OCI-LY1 (cell line): ENCODE measurements at regions not wholly inside any gene's neighbourhood (a gene's known extent, or its start where the extent isn't known, plus 50 kb on each side); places are given as distances from the start of the nearest gene placed in this dataset.
A peak's percentile ranks its signal among the peaks of the same experiment; 100 is the strongest.

Source experiments
- H2AFZ ChIP-seq: fragments of 200-600 bp; sonication (generic), shearing (Covaris generic); 2 replicates; pipeline ENCODE4 v1.6.0; 2014; ENCODE audit warnings: antibody characterized with exemption, mild to moderate bottlenecking, low read length
- H3F3A ChIP-seq: fragments of 200-600 bp; sonication (generic), shearing (Covaris generic); 2 replicates; pipeline ENCODE4 v1.6.0; 2014; ENCODE audit warnings: mild to moderate bottlenecking, antibody characterized with exemption, low read length, moderate library complexity; ENCODE audit not compliant: insufficient read depth
- H3K27ac ChIP-seq: fragments of 200-600 bp; sonication (generic); 2 replicates; pipeline ENCODE4 v1.5.1; 2014; ENCODE audit warnings: low read length, mixed run types, mild to moderate bottlenecking, low read depth; ENCODE audit not compliant: poor library complexity, severe bottlenecking
- H3K27me3 ChIP-seq: fragments of 200-600 bp; sonication (generic); 2 replicates; pipeline ENCODE4 v1.6.0; 2014; ENCODE audit warnings: antibody characterized with exemption, mild to moderate bottlenecking, low read length, moderate library complexity; ENCODE audit not compliant: insufficient read depth
- H3K36me3 ChIP-seq: fragments of 200-600 bp; sonication (generic); 2 replicates; pipeline ENCODE4 v1.6.1; 2014; ENCODE audit warnings: mild to moderate bottlenecking, antibody characterized with exemption, low read length, moderate library complexity, mixed read lengths; ENCODE audit not compliant: insufficient read depth
- H3K4me1 ChIP-seq: fragments of 200-600 bp; sonication (generic); 2 replicates; pipeline ENCODE4 v1.5.1; 2014; ENCODE audit warnings: mild to moderate bottlenecking, low read length, moderate library complexity; ENCODE audit not compliant: insufficient read depth, severe bottlenecking
- H3K4me2 ChIP-seq: fragments of 200-600 bp; sonication (generic), shearing (Covaris generic); 2 replicates; pipeline ENCODE4 v1.6.1; 2014; ENCODE audit warnings: low read length
- H3K4me3 ChIP-seq: fragments of 200-600 bp; sonication (generic); 2 replicates; pipeline ENCODE4 v1.5.1; 2014; ENCODE audit warnings: low read length, low read depth, mild to moderate bottlenecking, mixed read lengths; ENCODE audit not compliant: poor library complexity, severe bottlenecking
- H3K79me2 ChIP-seq: fragments of 200-600 bp; shearing (Covaris generic); 2 replicates; pipeline ENCODE4 v1.6.1; 2016; ENCODE audit warnings: mixed run types, low read length, mixed read lengths; ENCODE audit not compliant: insufficient read depth
- H3K9ac ChIP-seq: fragments of 200-600 bp; sonication (generic), shearing (Covaris generic); 2 replicates; pipeline ENCODE4 v1.6.1; 2014; ENCODE audit warnings: mild to moderate bottlenecking, low read length, mixed read lengths
- H3K9me2 ChIP-seq: fragments of 200-600 bp; sonication (generic), shearing (Covaris generic); 2 replicates; pipeline ENCODE4 v1.6.1; 2014; ENCODE audit warnings: low read depth, mild to moderate bottlenecking, low read length, mixed read lengths
- H3K9me3 ChIP-seq: fragments of 200-600 bp; shearing (Covaris generic); 2 replicates; pipeline ENCODE4 v1.6.1; 2014; ENCODE audit warnings: low read length, mixed read lengths
- H4K20me1 ChIP-seq: fragments of 200-600 bp; sonication (generic), shearing (Covaris generic); 2 replicates; pipeline ENCODE4 v1.6.0; 2016; ENCODE audit warnings: mild to moderate bottlenecking, low read length; ENCODE audit not compliant: insufficient read depth
- EZH2 ChIP-seq: fragments of 200-600 bp; sonication (generic), shearing (Covaris generic); IDR thresholded peaks from 2 replicates; pipeline ENCODE4 v1.8.0; 2017; ENCODE audit warnings: borderline replicate concordance, mixed run types, mild to moderate bottlenecking, antibody characterized with exemption, low read length, moderate library complexity, mixed read lengths
- TF ChIP-seq, protein P1 (sequence below): fragments of 200-600 bp; sonication (generic), shearing (Covaris generic); IDR thresholded peaks from 2 replicates; pipeline ENCODE4 v1.5.1; 2017; ENCODE audit warnings: mild to moderate bottlenecking, antibody characterized with exemption, low read length, moderate library complexity, mixed read lengths

DNA sequence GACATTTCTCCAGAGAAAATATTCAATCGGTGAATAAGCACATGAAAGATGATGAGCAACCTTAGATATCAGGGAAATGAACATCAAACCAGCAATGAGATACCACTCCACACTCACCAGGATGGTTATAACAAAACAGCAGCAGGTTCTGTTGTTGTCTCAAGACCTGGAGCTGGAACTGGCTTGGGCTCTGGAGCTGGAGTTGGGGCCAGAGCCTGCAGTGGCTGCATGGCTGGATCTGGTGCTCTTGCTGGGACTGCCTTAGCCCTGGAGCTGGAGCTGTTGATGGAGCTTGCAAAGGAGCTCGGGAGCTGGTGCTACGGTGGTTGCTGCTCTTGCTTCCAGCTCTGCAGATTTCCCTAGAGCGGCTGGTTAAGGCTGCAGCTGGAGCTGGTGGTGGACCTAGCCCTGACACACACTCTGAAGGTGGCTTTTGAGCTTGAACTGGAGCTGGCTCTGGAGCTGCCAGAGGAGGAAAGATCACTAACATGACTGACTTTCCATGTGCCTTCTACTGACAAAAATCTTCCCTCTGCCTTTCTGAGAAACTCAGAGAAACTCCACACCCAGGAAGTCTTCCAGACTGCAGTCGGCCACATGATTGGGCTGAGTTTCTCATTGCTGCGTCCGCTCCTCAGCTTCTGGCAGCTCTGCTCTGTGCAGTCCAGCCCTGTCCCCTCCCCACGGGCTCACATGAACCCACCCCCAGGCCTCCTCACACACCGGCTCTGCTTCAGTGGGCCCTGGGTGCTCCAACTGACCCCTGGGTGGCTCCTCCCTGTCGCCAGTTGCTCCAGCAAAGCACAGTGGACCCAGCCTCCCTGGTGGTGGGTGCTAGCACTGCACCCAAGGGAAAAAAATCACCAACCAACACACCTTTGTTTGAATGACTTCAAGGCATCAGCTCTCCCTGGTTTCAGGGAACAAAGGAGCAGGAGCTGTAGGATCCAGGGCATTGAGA is 139.1 kb upstream of the FMN2 start:
- no peaks in the 10 kb centered on the region for H3K9me2 ChIP-seq
- H3K4me3 ChIP-seq = no peak overlapping the region
- no peak overlapping the region for H3K4me2 ChIP-seq
- no peaks in the 10 kb centered on the region for H3K9me3 ChIP-seq
- no peaks in the 10 kb centered on the region for H4K20me1 ChIP-seq
- no peaks in the 10 kb centered on the region for H3F3A ChIP-seq
- H3K4me1 ChIP-seq = no peaks in the 10 kb centered on the region
- TF ChIP-seq, protein P1, sequence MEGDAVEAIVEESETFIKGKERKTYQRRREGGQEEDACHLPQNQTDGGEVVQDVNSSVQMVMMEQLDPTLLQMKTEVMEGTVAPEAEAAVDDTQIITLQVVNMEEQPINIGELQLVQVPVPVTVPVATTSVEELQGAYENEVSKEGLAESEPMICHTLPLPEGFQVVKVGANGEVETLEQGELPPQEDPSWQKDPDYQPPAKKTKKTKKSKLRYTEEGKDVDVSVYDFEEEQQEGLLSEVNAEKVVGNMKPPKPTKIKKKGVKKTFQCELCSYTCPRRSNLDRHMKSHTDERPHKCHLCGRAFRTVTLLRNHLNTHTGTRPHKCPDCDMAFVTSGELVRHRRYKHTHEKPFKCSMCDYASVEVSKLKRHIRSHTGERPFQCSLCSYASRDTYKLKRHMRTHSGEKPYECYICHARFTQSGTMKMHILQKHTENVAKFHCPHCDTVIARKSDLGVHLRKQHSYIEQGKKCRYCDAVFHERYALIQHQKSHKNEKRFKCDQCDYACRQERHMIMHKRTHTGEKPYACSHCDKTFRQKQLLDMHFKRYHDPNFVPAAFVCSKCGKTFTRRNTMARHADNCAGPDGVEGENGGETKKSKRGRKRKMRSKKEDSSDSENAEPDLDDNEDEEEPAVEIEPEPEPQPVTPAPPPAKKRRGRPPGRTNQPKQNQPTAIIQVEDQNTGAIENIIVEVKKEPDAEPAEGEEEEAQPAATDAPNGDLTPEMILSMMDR = peak; percentile 38
- no peak for TF ChIP-seq EZH2
- H3K36me3 ChIP-seq = no peaks in the 10 kb centered on the region
- no peaks in the 10 kb centered on the region for H3K79me2 ChIP-seq
- H3K9ac ChIP-seq = no peak overlapping the region
- H3K27me3 ChIP-seq = no peaks in the 10 kb centered on the region
- no peak overlapping the region for H2AFZ ChIP-seq
- no peak overlapping the region for H3K27ac ChIP-seq

DNA sequence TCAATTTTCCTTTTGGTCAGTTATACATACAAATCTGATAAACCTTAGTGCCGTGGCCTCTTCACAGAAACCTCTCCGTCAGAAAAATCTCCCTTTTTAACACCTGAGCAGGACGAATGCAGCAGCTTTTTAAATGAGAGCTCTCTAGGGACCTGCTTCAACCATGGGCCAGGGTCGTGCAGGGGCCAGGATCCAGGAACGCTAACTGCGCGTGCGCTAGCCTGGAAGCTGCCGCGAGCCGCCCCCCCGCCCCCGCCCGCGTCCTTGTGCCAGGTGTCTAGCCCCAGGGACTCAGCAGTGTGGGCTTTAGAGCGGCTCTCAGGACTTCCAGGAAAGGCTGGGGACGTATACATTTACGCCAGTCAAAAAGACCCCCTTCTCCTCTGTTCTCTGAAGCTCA is 136.8 kb upstream of the FMN2 start:
- no peaks in the 10 kb centered on the region for H4K20me1 ChIP-seq

DNA sequence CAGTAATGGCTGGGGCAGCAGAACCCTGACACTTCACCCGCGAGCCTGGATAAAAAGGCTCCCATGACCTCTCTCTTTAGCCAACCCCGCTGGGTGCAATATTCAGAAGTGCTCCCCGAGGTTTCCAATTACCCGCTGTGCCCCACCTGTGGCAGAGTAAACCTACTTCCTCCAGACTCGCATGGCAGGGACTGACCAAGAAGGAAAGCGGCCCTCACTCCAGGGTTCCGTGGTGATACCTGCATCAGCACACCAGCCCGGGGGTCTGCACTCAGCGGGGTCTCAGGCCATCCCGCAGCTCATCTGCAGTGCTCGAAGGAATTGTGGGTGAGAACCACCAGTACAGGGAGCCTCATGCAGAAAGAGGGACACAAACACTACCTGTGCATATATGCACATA is 136.3 kb upstream of the FMN2 start:
- no peaks in the 10 kb centered on the region for H3F3A ChIP-seq
- H3K36me3 ChIP-seq = no peaks in the 10 kb centered on the region
- TF ChIP-seq EZH2 = no peak
- TF ChIP-seq, protein P1 = no peak
- no peak overlapping the region for H2AFZ ChIP-seq
- no peaks in the 10 kb centered on the region for H3K79me2 ChIP-seq
- H3K4me1 ChIP-seq = no peaks in the 10 kb centered on the region
- H4K20me1 ChIP-seq = no peaks in the 10 kb centered on the region
- H3K4me2 ChIP-seq = no peak overlapping the region
- no peak overlapping the region for H3K27ac ChIP-seq
- no peak overlapping the region for H3K4me3 ChIP-seq
- no peaks in the 10 kb centered on the region for H3K9me3 ChIP-seq
- H3K27me3 ChIP-seq = no peaks in the 10 kb centered on the region
- H3K9me2 ChIP-seq = no peaks in the 10 kb centered on the region
- no peak overlapping the region for H3K9ac ChIP-seq

More for the DNA sequence above, 136.8 kb upstream of the FMN2 start:
- Histone ChIP-seq H3K4me1 (no peaks in the 10 kb centered on the region), H3K4me3 (no peak overlapping the region), H3K9ac (no peak overlapping the region), H3F3A (no peaks in the 10 kb centered on the region), H2AFZ (no peak overlapping the region), H3K79me2 (no peaks in the 10 kb centered on the region), H3K27me3 (no peaks in the 10 kb centered on the region), H3K36me3 (no peaks in the 10 kb centered on the region), H3K9me3 (no peaks in the 10 kb centered on the region), H3K4me2 (no peak overlapping the region), H3K27ac (no peak overlapping the region), H3K9me2 (no peaks in the 10 kb centered on the region)
- no peak for TF ChIP-seq EZH2
- TF ChIP-seq, protein P1 = no peak
